ENCODE measurements at regions not wholly inside any gene's neighbourhood (a gene's known extent, or its start where the extent isn't known, plus 50 kb on each side); places are given as distances from the start of the nearest gene placed in this dataset.
"Not testable (repeated sequence)": the region's sequence is repeated elsewhere in the genome, so short reads cannot be mapped to it uniquely, and the experiment has no call there.

DNA sequence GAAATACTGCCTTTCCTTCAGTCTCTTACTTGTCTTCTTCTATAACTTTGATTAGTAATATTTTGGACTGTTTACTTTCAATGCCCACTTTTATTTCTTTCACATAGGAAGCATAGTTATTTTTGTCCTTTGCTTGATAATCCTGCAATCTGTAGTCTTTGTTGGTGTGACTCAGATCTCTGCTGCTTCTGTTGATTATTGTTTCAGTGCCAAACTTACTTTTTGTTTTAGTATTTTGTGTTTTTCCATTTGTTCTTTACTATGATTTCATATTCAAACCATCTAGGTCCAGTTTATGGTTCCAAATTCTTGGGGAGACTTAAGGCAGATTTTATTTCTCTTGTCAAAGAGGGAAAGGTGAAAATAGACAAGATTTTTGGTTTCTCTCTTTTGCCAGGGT lies 399.9 kb downstream of the HLX start:
- H3K27me3 ChIP-seq, result no peaks in the 10 kb centered on the region
- no peak overlapping the region for H3K27ac ChIP-seq
- DNase-seq, result no peak
- TF ChIP-seq POLR2A (IDR thresholded peaks at IDR 0.05) (no peak), CTCF (IDR thresholded peaks at IDR 0.05) (no peak)
- H3K36me3 ChIP-seq, result no peaks in the 10 kb centered on the region
- H3K9me3 ChIP-seq, result no peaks in the 10 kb centered on the region
- intact Hi-C loops (cut with DNase I), result no loop called here
- no peak overlapping the region for H3K4me3 ChIP-seq (replicated peaks in 1 of 3)
- H3K4me1 ChIP-seq, result peaks cover 0 to 8% of the 10 kb centered on the region in 2 donors

DNA sequence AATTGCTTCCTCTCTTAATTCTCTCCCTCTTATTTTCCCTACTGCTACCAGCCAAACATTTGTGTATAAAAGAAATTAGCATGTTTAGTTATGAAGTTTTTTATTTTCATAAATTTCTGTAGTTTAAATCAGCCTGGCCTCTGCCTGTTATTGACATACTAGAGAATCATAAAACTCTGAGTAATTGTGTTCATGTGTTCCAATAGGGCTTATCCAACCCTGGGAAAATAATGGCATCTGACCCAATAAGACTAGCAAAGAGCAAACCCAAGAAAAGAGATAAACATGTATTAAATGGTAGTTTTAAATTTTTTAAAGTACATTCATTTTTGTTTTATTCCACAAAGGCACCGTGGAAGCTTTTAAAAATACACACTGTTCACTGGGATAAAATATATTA lies 404.3 kb downstream of the HLX start:
- no peak overlapping the region for H3K27ac ChIP-seq
- TF ChIP-seq CTCF (IDR thresholded peaks at IDR 0.05), result no peak
- no peak for TF ChIP-seq POLR2A (IDR thresholded peaks at IDR 0.05)
- H3K27me3 ChIP-seq, result no peaks in the 10 kb centered on the region
- intact Hi-C loops (cut with DNase I), result no loop called here
- H3K9me3 ChIP-seq, result no peaks in the 10 kb centered on the region
- DNase-seq, result no peak
- H3K36me3 ChIP-seq, result no peaks in the 10 kb centered on the region
- WGBS, 2 donors, result 57 to 82% methylated on average over 1 of the region's 1 CpG
- no peak overlapping the region for H3K4me3 ChIP-seq (replicated peaks in 1 of 3)
- H3K4me1 ChIP-seq, result peaks cover 0 to 8% of the 10 kb centered on the region in 2 donors

- intact Hi-C loops (cut with DNase I), result no loop called here
- Histone ChIP-seq H3K4me3 (replicated peaks in 1 of 3) (no peak overlapping the region), H3K36me3 (no peaks in the 10 kb centered on the region), H3K4me1 (peaks cover 0 to 8% of the 10 kb centered on the region in 2 donors), H3K27me3 (no peaks in the 10 kb centered on the region), H3K27ac (no peak overlapping the region), H3K9me3 (no peaks in the 10 kb centered on the region)
- TF ChIP-seq POLR2A (IDR thresholded peaks at IDR 0.05) (no peak), CTCF (IDR thresholded peaks at IDR 0.05) (no peak)
- 9 to 19% methylated on average over 1 of the region's 1 CpG for WGBS, 2 donors
- DNase-seq, result no peak
Measured at GRCh38 chr1:221284028-221284427, 404.8 kb downstream of the HLX start.

DNA sequence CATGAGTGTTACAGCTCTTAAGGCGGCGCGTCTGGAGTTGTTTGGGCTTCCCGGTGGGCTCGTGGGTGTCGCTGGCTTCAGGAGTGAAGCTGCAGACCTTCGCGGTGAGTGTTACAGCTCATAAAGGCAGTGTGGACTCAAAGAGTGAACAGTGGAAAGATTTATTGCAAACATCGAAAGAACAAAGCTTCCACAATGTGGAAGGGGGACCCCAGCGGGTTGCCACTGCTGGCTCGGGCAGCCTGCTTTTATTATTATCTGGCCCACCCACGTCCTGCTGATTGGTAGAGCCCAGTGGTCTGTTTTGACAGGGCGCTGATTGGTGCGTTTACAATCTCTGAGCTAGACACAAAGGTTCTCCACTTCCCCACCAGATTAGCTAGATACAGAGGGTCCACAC lies 405.7 kb downstream of the HLX start:
- H3K36me3 ChIP-seq; H3K4me3 ChIP-seq (replicated peaks in 1 of 3); H3K9me3 ChIP-seq; DNase-seq; intact Hi-C loops (cut with DNase I); H3K4me1 ChIP-seq; H3K27me3 ChIP-seq; H3K27ac ChIP-seq: not testable (repeated sequence)
- WGBS, 2 donors, result 91 to 95% methylated on average over 14 of the region's 14 CpGs

GRCh38 chr1:221285458-221286210 lies 406.4 kb downstream of the HLX start:
- H3K4me3 ChIP-seq (replicated peaks in 1 of 3); H3K9me3 ChIP-seq; H3K27ac ChIP-seq; H3K36me3 ChIP-seq; H3K4me1 ChIP-seq; DNase-seq; intact Hi-C loops (cut with DNase I); H3K27me3 ChIP-seq: not testable (repeated sequence)
- WGBS, 2 donors, result 88 to 96% methylated on average over 20 to 29 of the region's 45 CpGs

GRCh38 chr1:221286399-221286798 lies 407.2 kb downstream of the HLX start:
- intact Hi-C loops (cut with DNase I), result no loop called here
- Histone ChIP-seq H3K4me1 (peaks cover 0 to 8% of the 10 kb centered on the region in 2 donors), H3K4me3 (replicated peaks in 1 of 3) (no peak overlapping the region), H3K27me3 (no peaks in the 10 kb centered on the region), H3K36me3 (no peaks in the 10 kb centered on the region), H3K27ac (no peak overlapping the region), H3K9me3 (no peaks in the 10 kb centered on the region)
- 71 to 73% methylated on average over 1 of the region's 1 CpG for WGBS, 2 donors
- DNase-seq, result no peak
- TF ChIP-seq POLR2A (IDR thresholded peaks at IDR 0.05), result no peak
- no peak for TF ChIP-seq CTCF (IDR thresholded peaks at IDR 0.05)

Data from thyroid gland (tissue), 4 donors.